22Rv1 (cell line): ENCODE measurements at regions not wholly inside any gene's neighbourhood (a gene's known extent, or its start where the extent isn't known, plus 50 kb on each side); places are given as distances from the start of the nearest gene placed in this dataset.

Experiments
- H3K27ac ChIP-seq: fragments of 450-650 bp; 2 replicates; pipeline ENCODE4 v1.5.1; 2017
- CTCF ChIP-seq: fragments of 450-650 bp; IDR thresholded peaks from 2 replicates; pipeline ENCODE4 v1.5.1; 2017; ENCODE audit warnings: mild to moderate bottlenecking
- ZFX ChIP-seq: fragments of 450-650 bp; IDR thresholded peaks from 2 replicates; pipeline ENCODE4 v1.6.1; 2017; ENCODE audit warnings: antibody characterized with exemption, borderline replicate concordance

DNA sequence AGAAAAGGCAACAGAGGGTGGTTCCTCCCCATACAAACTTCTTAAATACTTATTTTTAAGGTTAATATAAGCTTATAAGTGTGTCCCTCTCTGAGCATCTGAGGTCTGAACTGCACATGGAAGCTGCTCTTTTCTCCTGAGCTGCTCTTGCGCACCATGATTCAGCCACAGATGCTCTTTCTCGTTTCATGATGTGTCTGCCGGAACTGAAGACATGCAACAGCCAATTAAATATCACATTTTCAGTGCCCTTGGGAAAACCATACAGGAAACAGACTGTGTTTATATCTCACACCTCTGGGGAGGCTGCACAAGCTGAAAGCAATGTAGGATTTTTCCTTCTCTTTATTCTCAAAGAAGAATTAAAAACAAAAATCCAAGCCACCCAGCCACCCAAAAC is 96.8 kb upstream of the NREP start:
- H3K27ac ChIP-seq, result no peak overlapping the region

GRCh38 chr5:111851631-111852548 is 94.9 kb upstream of the NREP start:
- TF ChIP-seq CTCF (no peak), ZFX (no peak)
- no peak overlapping the region for H3K27ac ChIP-seq

More for the DNA sequence above, 96.8 kb upstream of the NREP start:
- TF ChIP-seq CTCF (no peak), ZFX (no peak)

DNA sequence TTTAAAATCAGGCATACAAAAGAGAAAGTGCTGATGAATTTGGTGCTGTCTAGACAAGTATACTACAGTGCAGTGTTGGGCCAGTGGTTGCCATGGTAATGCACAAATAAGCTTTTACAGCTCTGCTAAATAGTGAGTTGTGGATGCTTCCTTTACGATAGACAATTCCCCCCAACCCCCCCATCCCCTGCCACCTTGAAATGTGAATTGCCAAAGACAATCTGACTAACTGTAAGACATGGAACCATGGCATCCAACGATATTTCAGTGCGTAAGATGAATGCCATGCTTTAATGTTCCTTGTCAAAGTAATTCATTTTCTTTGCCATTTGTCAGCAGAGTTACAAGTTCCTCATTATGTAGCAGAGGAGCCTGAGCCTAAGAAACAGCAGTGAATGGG is 91.5 kb upstream of the NREP start:
- H3K27ac ChIP-seq, result no peak overlapping the region
- TF ChIP-seq ZFX, result no peak
- no peak for TF ChIP-seq CTCF

DNA sequence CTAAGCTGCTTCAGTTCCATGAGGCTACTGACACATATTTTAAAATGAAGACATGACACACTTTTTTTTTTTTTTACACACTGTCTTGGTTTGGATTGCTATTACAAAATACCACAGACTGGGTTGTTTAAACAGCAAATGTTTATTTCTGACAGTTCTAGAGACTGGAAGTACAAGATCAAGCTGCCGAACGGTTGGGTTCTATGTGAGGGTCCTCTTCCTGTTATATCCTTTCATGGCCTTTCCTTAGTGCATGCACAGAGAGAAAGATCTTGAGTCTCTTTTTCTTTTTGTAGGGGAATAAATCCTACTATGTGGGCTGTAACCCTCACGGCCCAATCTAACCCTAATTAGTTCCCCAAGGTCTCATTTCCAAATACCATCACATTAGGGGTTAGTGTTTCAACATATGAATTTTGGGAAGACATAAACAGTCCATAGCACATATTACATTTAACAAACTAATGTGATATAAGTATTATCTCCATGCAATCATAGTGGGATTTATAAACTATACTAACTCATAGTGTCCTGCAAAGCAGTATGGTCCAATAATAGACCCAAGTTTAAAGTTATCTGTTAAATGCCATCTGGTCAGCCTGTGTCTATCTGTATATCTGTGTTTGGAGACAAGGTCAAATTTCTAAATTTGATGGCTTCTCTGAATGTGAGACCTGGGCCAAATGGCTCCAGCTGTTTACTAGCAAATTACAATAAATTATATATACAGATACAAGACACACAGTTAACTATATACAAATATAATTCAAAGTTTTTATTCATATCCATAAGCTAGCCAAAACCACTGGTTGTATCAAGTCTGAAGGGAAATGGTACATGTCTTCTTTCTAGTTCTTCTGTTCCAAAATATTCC is 90.3 kb upstream of the NREP start:
- H3K27ac ChIP-seq, result no peak overlapping the region
- no peak for TF ChIP-seq ZFX
- TF ChIP-seq CTCF, result no peak

DNA sequence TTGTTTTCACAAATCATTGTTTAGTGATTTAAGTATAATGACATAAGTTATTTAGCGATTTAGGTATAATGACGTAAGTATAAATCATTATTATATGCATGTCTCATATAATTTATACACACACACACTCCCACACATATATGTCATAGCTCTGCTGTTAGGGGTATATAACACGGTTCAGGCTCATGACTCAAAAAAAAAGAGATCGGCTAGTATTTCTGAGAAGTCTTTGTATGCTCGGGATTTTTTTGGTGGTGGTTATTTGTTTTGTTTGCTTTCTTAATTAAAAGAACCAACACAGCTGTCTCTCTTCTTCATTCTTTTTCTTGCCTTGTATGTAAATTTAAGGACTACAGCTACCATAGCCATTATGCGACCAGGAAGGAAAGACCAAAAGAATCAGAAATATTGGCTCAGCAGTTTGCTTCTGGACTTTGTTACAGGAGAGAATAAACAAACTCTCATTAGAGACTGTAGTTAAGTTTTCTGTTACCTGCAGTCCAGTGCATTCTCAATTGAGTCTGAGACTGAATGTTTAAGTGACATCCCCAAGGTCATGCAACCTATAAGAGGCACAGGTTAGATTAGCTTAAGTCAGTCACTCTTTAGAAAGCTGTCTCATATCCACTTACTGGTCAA is 83.2 kb upstream of the NREP start:
- TF ChIP-seq ZFX (no peak), CTCF (no peak)
- no peak overlapping the region for H3K27ac ChIP-seq

- TF ChIP-seq ZFX (no peak), CTCF (no peak)
- no peak overlapping the region for H3K27ac ChIP-seq
Observed at GRCh38 chr5:111839438-111839837, 82.4 kb upstream of the NREP start.
